Endodermal cell (in vitro differentiated cells): ENCODE measurements at regions not wholly inside any gene's neighbourhood (a gene's known extent, or its start where the extent isn't known, plus 50 kb on each side); places are given as distances from the start of the nearest gene placed in this dataset.

Experiments used
- DNase-seq: peaks from one replicate; pipeline ENCODE4 v3.0.0-alpha.2; 2017
- H3K27ac ChIP-seq: 2 replicates; pipeline ENCODE4 v1.5.1; 2013; ENCODE audit warnings: mild to moderate bottlenecking, low read depth, low read length, moderate library complexity
- H3K27me3 ChIP-seq: 2 replicates; pipeline ENCODE4 v1.6.1; 2013; ENCODE audit warnings: mild to moderate bottlenecking, low read length, moderate library complexity; ENCODE audit not compliant: insufficient read depth, control insufficient read depth, poor library complexity, severe bottlenecking
- H3K36me3 ChIP-seq: 2 replicates; pipeline ENCODE4 v1.7.0; 2013; ENCODE audit warnings: mild to moderate bottlenecking, low read length, moderate library complexity; ENCODE audit not compliant: control insufficient read depth, insufficient read depth
- H3K4me1 ChIP-seq: one replicate; pipeline ENCODE4 v1.7.0; 2013; ENCODE audit warnings: low read length; ENCODE audit not compliant: control insufficient read depth, insufficient read depth
- H3K4me3 ChIP-seq: 2 replicates; pipeline ENCODE4 v1.5.1; 2013; ENCODE audit warnings: mild to moderate bottlenecking, low read length, moderate library complexity
- H3K9ac ChIP-seq: 2 replicates; pipeline ENCODE4 v1.6.1; 2013; ENCODE audit warnings: mild to moderate bottlenecking, low read length, moderate library complexity; ENCODE audit not compliant: poor library complexity, severe bottlenecking; ENCODE audit errors: extremely low read depth
- H3K9me3 ChIP-seq: 2 replicates; pipeline ENCODE4 v1.6.1; 2013; ENCODE audit warnings: mild to moderate bottlenecking, low read length, moderate library complexity; ENCODE audit not compliant: control insufficient read depth
- H3K27ac Mint-ChIP-seq: 2 replicates; pipeline ENCODE4 v1.8.0; 2020; ENCODE audit warnings: mixed read lengths
- H3K27me3 Mint-ChIP-seq: 2 replicates; pipeline ENCODE4 v1.8.0; 2021; ENCODE audit warnings: mild to moderate bottlenecking, mixed read lengths; ENCODE audit not compliant: insufficient read depth
- H3K36me3 Mint-ChIP-seq: 2 replicates; pipeline ENCODE4 v1.8.0; 2020; ENCODE audit warnings: low read depth, mixed read lengths
- H3K4me1 Mint-ChIP-seq: 2 replicates; pipeline ENCODE4 v1.8.0; 2020; ENCODE audit warnings: mixed read lengths
- H3K4me3 Mint-ChIP-seq: 2 replicates; pipeline ENCODE4 v1.8.0; 2020; ENCODE audit warnings: mild to moderate bottlenecking, moderate library complexity, mixed read lengths
- H3K9me3 Mint-ChIP-seq: 2 replicates; pipeline ENCODE4 v1.8.0; 2020; ENCODE audit warnings: mild to moderate bottlenecking, mixed read lengths
- CTCF ChIP-seq: fragments of 200-600 bp; sonication (generic); conservative IDR thresholded peaks from 2 replicates; pipeline ENCODE4 v1.5.0; 2021; ENCODE audit warnings: antibody characterized with exemption, mild to moderate bottlenecking
- WGBS, 2 experiments: methylation state at CpG; one replicate each; pipeline versions ENCODE4 v1.1.5 to v1.1.7; 2013; ENCODE audit warnings: missing lambda C conversion rate in 2 of 2, mixed read lengths in 1 of 2; ENCODE audit not compliant: insufficient coverage in 1 of 2, insufficient read length in 1 of 2; 5-methylcytosine and 5-hydroxymethylcytosine counted together

- H3K36me3 ChIP-seq = no peaks in the 10 kb centered on the region
- H3K9ac ChIP-seq = no peak overlapping the region
- peak overlapping the region; percentile 10 for H3K27ac ChIP-seq
- no peaks in the 10 kb centered on the region for H3K9me3 ChIP-seq
- 82% methylated on average over 5 of the region's 5 CpGs for WGBS, 2 experiments
- Mint-ChIP-seq H3K36me3 (no peaks in the 10 kb centered on the region), H3K4me1 (no peaks in the 10 kb centered on the region), H3K27me3 (no peaks in the 10 kb centered on the region), H3K9me3 (peaks cover 7% of the 10 kb centered on the region), H3K4me3 (no peak overlapping the region), H3K27ac (no peak overlapping the region)
- no peaks in the 10 kb centered on the region for H3K4me1 ChIP-seq
- no peaks in the 10 kb centered on the region for H3K27me3 ChIP-seq
- DNase-seq = no peak
- no peak for TF ChIP-seq CTCF
- H3K4me3 ChIP-seq = no peak overlapping the region
Observed at GRCh38 chr14:45699471-45699870, 446.5 kb upstream of the MIS18BP1 start.

GRCh38 chr14:45698462-45699134 is 445.6 kb upstream of the MIS18BP1 start:
- Mint-ChIP-seq H3K4me1 (no peaks in the 10 kb centered on the region), H3K9me3 (peaks cover 7% of the 10 kb centered on the region), H3K36me3 (no peaks in the 10 kb centered on the region), H3K4me3 (no peak overlapping the region), H3K27ac (no peak overlapping the region), H3K27me3 (no peaks in the 10 kb centered on the region)
- DNase-seq = no peak
- Histone ChIP-seq H3K27me3 (no peaks in the 10 kb centered on the region), H3K4me1 (no peaks in the 10 kb centered on the region), H3K9ac (no peak overlapping the region), H3K27ac (no peak overlapping the region), H3K9me3 (no peaks in the 10 kb centered on the region), H3K36me3 (no peaks in the 10 kb centered on the region), H3K4me3 (no peak overlapping the region)
- WGBS, 2 experiments = 78% methylated on average over 1 of the region's 1 CpG; no CpG with 5 or more reads in 1 of the 2 experiments
- no peak for TF ChIP-seq CTCF

- no peak for DNase-seq
- H3K4me3 ChIP-seq = no peak overlapping the region
- Mint-ChIP-seq H3K4me1 (no peaks in the 10 kb centered on the region), H3K27ac (no peak overlapping the region), H3K9me3 (peaks cover 17% of the 10 kb centered on the region), H3K4me3 (no peak overlapping the region), H3K27me3 (no peaks in the 10 kb centered on the region), H3K36me3 (no peaks in the 10 kb centered on the region)
- no peak overlapping the region for H3K9ac ChIP-seq
- H3K9me3 ChIP-seq = peaks cover 8% of the 10 kb centered on the region
- no peaks in the 10 kb centered on the region for H3K36me3 ChIP-seq
- H3K4me1 ChIP-seq = no peaks in the 10 kb centered on the region
- H3K27me3 ChIP-seq = no peaks in the 10 kb centered on the region
- no peak overlapping the region for H3K27ac ChIP-seq
- no peak for TF ChIP-seq CTCF
- WGBS, 2 experiments = 80 to 86% methylated on average over 1 to 4 of the region's 4 CpGs
Observed at GRCh38 chr14:45686771-45687170, 433.8 kb upstream of the MIS18BP1 start.
